ENCODE measurements at regions not wholly inside any gene's neighbourhood (a gene's known extent, or its start where the extent isn't known, plus 50 kb on each side); places are given as distances from the start of the nearest gene placed in this dataset.
A peak's percentile ranks its signal among the peaks of the same experiment; 100 is the strongest.

DNA sequence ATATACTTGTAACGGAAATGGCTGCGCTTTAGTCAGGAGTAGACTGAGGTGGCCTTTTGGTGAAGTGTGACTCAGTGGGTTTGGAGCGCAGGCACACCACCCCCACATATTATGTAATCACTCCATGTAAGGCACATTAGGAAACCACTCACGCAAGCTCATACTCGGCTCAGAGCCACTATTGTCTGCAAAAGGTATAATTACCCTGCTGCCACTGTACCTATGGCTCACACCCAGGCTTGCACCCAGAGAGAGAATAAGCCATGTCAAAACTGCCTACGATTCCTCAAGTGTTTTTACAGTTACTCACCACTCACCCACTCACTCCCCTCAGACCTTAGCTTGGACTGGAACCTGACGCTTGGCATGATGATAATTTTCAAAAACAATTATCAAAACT is 611.9 kb upstream of the CCDC54 start:
- FAIRE-seq: peak; percentile 90

DNA sequence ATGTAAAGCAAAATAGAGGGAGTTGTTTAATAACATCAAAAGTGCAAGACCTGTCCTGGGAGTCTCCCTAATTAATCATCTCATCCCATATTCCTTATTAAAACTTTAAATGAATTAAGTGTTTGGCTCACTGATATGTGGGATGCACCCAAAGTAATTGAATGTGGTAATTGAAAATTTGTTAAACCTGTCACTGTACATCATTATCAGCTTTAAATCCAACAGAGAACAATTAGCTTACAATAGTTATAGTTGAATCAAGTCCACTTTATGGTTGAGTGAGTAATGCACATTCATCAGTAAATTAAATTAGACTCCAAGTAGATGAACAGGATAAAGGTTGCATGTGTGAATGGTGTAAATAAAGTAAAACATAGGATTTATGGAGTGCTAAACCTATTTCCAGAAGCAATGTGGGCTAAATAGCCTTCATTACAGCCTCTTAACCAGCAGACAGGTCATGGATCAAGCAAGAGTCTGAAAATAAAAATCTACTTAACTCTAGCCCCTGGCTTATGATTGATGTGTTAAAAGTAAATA is 608.2 kb upstream of the CCDC54 start:
- FAIRE-seq: no peak

More for the DNA sequence above, 611.9 kb upstream of the CCDC54 start:
- peak; percentile 41 for DNase-seq (ENCODE audit: insufficient read length, low spot score)

DNA sequence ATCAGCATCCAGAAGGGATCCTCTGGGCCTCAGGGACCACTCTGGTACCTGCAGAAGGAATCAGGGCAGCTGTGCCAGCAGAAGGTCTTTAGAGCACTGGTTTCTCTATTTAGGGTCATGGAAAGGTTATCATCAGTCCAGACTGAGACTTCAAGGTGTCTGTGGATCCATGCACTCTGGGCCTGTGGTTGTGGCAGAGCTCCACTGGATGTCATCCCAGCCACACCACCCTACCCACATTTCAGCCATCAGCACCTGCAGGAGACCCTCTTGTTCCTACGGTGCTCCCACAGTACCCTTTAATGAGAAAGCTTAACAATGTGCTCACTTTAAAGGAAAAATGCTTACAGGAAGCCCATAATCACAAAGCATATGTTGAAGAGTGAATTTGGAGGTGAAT is 603.4 kb upstream of the CCDC54 start:
- no peak for FAIRE-seq
- DNase-seq (ENCODE audit: insufficient read length, low spot score): no peak

More for the DNA sequence above, 608.2 kb upstream of the CCDC54 start:
- DNase-seq (ENCODE audit: insufficient read length, low spot score): no peak

DNA sequence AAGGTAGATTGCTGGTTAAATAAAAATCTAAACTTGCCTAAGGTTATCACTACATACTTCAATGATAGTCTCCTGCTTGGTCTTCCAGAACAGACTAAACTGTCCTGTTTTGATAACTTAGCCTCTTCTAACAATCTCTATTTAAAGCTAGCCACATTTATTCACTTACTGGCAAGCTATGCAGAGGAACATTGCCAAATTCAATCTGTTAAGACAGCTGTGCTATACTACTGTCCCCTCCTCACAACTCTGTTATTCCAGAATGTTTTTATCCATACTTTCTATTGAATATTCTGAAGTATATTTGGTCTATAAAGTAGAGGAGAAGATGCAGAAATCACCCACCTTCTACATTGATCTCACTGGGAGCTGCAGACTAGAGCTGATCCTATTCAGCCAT is 594.0 kb upstream of the CCDC54 start:
- DNase-seq (ENCODE audit: insufficient read length, low spot score): no peak
- FAIRE-seq: no peak

GRCh38 chr3:106789276-106789675 is 588.0 kb upstream of the CCDC54 start:
- FAIRE-seq: no peak
- DNase-seq (ENCODE audit: insufficient read length, low spot score): no peak

DNA sequence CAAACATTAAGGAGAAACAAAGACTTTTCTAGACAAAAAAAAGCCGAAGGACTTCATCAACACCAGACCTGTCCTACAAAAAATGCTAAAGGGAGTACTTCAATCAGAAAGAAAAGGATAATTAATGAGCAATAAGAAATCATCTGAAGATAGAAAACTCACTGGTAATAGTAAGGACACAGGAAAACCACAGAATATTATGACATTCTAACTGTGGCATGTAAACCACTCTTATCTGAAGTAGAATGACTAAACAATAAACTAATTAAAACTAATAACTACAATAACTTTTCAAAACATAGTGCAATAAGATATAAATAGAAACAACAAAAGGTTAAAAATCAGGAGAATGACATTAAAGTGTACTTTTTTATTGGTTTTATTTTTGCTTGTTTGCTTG is 584.5 kb upstream of the CCDC54 start:
- DNase-seq (ENCODE audit: insufficient read length, low spot score) (no peak), FAIRE-seq (no peak)

GRCh38 chr3:106794442-106794841 is 582.8 kb upstream of the CCDC54 start:
- DNase-seq (ENCODE audit: insufficient read length, low spot score): no peak
- FAIRE-seq: no peak

DNA sequence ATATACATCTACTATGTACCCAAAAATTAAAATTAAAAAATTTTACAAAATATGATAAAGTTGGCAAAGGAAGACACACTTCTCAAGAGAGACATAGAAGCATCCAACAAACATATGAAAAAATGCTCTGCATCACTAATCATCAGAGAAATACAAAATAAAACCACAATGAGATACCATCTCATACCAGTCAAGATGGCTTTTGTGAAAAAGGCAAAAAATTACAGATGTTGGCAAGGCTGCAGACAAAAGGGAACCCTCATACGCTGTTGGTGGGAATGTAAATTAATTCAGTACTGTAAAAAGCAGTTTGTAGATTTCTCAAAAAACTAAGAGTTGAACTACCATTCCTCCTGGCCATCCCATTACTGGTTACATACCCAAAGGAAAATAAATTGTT is 581.7 kb upstream of the CCDC54 start:
- FAIRE-seq (no peak), DNase-seq (ENCODE audit: insufficient read length, low spot score) (no peak)

DNA sequence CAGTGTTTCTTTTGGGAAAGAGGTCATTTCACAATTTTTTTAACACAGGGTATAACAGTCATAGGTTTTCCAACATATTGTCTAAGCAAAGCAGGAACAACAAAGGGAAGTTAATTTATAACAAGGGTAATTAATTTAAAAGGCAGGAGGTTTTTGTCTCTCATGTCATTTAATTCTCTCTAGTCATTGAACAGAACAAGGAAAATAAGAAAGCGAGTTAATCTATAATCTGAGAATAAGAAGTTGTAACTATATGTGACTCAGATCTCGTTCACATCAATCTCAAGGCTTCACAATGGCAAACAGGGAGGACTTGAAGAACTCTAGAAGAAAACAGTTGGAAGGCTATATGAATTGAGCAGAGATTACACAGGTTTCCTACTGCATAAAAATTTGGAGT is 579.8 kb upstream of the CCDC54 start:
- no peak for DNase-seq (ENCODE audit: insufficient read length, low spot score)
- FAIRE-seq: no peak

DNA sequence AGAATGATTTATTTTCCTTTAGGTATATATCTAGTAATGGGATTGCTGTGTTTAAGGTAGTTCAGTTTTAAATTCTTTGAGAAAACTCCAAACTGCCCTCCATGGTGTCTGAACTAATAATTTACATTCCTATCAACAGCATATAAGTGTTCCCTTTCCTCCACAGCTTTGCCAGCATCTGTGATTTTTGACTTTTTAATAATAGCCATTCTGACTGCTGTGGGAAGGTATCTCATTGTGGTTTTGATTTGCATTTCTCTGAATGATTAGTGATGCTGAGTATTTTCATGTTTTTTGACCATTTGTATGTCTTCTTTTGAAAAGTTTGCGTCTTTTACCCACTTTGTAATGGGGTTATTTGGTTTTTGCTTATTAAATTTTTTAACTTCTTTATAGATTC is 571.6 kb upstream of the CCDC54 start:
- FAIRE-seq (no peak), DNase-seq (ENCODE audit: insufficient read length, low spot score) (no peak)

DNA sequence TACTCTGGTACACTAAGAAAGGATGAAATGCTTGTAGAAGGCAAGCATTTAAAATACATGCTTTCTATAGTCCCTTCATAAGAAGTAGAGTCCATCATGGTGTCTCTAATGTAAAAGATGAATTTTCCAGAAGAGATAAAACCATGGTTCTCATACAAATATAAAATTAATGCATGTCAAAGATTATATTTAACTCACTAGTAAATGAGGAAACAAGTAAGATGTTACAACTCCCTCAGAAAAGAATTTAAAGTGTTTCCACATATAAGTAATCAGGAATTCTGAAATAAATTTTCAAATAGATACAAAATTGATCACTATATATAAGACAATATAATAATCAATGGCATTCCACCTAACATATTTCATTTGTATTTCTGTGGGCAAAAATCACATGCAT is 570.3 kb upstream of the CCDC54 start:
- no peak for FAIRE-seq
- DNase-seq (ENCODE audit: insufficient read length, low spot score): no peak

DNA sequence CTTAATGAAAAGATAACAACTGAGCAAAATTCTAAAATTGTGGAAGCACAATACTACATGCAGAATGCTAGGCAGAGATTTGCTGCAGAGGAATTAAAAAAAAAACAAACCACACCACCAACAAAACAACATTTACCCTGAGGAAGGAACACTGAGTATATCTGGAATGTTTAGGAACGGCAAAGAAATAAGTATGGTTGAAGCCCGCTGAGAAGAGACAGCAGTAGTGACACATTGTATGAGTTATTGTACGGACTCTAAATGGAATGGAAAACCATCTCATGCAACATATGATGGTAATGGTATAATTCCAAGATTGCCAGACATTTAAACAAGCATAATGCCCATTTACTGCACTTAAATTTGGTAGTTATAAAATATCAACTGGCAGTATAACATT is 568.2 kb upstream of the CCDC54 start:
- no peak for DNase-seq (ENCODE audit: insufficient read length, low spot score)
- FAIRE-seq: no peak

DNA sequence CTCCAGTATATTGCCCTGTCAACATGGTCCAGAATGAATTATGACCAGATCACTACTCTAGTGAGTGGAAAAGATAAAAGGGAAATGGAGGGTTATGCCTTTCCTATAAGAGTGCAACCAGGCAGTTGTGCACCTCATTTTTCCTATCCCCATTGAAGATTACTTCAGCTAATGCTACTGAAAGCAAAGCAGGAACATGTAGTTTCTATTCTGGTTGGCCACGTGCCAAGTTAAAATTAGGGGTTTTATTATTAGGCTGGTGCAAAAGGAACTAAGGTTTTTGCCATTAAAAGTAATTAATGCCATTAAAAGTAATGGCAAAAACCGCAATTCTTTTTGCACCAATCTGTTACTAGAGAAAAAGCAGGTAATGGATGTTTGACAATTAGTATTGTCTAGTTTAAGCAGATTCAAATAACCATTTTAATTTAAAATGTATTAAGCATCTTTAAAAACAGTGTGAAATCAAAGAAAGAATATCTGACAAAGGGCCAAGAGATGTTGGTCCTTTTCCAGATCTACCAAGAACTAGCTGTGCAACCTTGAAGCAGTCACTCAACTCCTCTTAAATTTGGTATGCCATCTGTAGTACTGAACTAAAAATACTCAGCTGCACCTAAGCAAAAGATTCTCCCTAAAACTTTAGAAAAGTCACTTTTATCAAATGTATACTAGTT is 567.5 kb upstream of the CCDC54 start:
- FAIRE-seq: no peak
- no peak for DNase-seq (ENCODE audit: insufficient read length, low spot score)

DNA sequence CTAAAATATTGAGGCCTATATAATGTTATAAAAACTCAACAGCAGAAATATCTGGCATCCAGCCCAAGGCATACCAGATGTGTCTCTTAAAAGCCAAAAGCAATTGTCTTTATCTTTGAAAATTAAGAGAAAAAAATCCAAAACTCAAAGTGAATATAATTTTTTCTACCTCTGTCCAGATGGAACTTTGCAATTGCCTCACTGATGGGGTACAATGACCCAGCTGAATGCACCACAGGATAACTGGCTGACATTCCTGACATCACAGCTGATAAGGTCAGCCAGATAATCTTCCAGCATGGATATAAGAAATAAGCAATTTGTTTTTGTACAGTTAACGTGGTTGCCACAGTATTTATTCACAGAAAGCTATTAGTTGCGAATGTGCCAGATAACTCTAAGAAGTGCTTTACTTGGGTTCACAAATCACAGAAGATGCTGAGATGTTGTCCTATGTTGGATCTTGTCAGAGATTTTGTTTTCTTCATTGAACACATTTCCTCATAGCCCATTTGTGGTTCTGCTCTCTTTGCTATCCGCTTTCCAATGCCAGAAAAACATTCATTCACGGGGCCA is 566.9 kb upstream of the CCDC54 start:
- DNase-seq (ENCODE audit: insufficient read length, low spot score): no peak
- peak; percentile 57 for FAIRE-seq

GRCh38 chr3:106811376-106811775 is 565.9 kb upstream of the CCDC54 start:
- DNase-seq (ENCODE audit: insufficient read length, low spot score): peak; percentile 22
- no peak for FAIRE-seq

GRCh38 chr3:106813742-106814141 is 563.5 kb upstream of the CCDC54 start:
- DNase-seq (ENCODE audit: insufficient read length, low spot score): no peak
- FAIRE-seq: no peak

- DNase-seq (ENCODE audit: insufficient read length, low spot score) (no peak), FAIRE-seq (peak; percentile 59)
Measured at GRCh38 chr3:106814231-106814630, 563.0 kb upstream of the CCDC54 start.

DNA sequence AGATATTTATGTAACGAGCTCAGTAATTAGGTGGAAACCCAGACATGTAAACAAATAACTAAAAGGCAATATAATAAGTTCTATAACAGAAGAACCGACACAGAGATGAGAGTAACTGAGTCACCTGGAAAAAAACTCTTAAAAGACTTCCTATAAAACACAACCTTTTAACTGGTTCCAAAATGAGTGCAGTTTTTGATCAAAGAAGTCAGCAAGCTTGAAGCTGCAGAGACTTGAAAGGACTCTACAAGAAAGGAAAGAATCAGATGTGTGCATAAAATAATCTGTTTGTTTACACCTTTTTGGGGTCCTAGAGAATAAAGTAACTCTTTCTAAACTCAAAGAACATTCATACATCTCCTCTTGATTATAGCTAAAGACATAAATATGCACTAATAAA is 560.4 kb upstream of the CCDC54 start:
- DNase-seq (ENCODE audit: insufficient read length, low spot score): no peak
- no peak for FAIRE-seq

GRCh38 chr3:106817706-106818105 is 559.5 kb upstream of the CCDC54 start:
- DNase-seq (ENCODE audit: insufficient read length, low spot score): no peak
- FAIRE-seq: no peak

DNA sequence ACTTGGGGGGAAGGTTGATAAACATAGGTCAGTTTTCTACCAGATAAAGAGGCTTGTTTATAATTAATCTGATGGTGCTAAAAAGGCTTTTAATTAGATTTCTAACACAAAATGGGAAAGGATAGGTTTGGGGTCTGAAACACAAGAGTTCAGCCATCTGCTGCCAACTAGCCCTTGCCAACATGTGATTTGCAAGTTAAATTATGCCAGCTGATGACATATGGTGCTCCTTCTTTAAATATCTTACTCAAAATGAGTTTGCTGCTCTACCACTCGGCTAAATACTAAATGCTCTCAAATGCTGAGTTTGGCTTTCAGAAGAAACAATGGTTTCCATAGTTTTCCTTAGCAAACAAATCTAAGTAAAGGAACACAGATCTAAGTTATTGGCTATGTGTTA is 557.8 kb upstream of the CCDC54 start:
- FAIRE-seq: no peak
- no peak for DNase-seq (ENCODE audit: insufficient read length, low spot score)

DNA sequence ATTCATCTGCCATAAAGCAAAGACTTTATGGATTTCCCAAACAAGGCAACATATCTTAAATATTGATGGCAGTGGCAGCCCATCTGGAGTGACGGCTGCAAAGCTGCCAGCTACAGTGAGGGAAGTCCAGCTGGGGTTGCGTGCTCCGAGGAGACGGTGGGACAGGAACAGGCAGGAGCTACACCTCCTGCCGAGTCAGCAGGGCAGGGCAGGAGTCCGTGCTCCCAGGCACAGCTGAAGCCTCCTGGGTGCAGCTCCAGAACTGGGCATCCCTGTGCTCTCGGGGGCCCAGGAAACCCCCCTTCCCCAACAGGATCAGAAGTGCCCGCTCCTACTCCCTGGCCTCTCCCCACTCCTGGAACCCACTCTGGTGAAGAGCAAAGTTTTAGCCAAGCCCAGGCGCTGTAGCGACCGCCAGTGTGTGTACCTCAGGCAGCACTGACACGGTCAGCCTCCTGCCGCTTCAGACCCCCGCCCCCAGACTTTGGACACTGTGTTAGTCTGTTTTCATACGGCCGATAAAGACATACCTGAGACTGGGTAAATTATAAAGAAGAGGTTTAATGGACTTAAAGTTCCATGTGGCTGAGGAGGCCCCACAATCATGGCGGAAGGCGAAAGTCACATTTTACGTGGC is 556.4 kb upstream of the CCDC54 start:
- DNase-seq (ENCODE audit: insufficient read length, low spot score) (no peak), FAIRE-seq (no peak)

DNA sequence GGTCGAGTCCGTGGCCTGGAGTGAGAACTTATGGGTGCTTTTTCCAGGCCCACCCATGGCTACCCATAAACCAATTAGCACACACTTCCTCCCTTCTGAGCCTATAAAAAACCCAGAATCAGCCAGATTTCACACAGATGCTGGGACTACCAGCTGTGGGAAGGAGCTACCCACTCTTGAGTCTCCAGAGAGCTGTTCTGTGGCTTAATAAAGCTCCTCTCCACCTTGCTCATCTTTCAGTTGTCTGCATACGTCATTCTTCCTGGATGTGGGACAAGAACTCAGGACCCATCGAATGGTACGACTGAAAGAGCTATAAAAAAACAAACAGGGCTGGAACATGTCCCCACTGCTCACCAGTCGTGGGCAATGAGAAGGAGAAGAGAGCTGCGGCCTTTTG is 555.4 kb upstream of the CCDC54 start:
- DNase-seq (ENCODE audit: insufficient read length, low spot score): no peak
- no peak for FAIRE-seq
